ENCODE measurements at regions not wholly inside any gene's neighbourhood (a gene's known extent, or its start where the extent isn't known, plus 50 kb on each side); places are given as distances from the start of the nearest gene placed in this dataset.
A peak's percentile ranks its signal among the peaks of the same experiment; 100 is the strongest.

DNA sequence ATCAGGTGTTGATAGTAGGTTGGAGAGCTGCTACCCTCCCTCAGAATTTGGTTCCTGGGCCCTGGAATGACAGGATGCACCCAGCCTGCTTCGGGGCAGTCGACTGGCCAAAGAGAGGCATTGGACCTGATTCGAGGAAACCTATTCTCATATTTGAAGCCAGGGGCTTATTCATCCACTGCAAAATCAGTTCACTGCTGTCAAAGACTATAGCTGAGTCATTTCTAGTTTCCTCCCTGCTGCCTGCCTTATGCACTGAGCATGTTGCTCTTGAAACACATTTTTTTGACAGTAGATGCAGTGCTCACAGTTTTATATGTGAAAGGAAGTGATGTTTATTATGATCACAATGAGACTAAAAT, 565.4 kb downstream of the ETS1 start:
- DNase-seq = no peak
- Mint-ChIP-seq H3K27me3 (ENCODE audit: low read depth) (no peaks in the 10 kb centered on the region), H3K4me1 (ENCODE audit: low read depth) (no peaks in the 10 kb centered on the region), H3K4me3 (no peak overlapping the region), H3K36me3 (ENCODE audit: insufficient read depth) (no peaks in the 10 kb centered on the region), H3K9me3 (no peaks in the 10 kb centered on the region)
- peak; percentile 82 to 86 for ATAC-seq

DNA sequence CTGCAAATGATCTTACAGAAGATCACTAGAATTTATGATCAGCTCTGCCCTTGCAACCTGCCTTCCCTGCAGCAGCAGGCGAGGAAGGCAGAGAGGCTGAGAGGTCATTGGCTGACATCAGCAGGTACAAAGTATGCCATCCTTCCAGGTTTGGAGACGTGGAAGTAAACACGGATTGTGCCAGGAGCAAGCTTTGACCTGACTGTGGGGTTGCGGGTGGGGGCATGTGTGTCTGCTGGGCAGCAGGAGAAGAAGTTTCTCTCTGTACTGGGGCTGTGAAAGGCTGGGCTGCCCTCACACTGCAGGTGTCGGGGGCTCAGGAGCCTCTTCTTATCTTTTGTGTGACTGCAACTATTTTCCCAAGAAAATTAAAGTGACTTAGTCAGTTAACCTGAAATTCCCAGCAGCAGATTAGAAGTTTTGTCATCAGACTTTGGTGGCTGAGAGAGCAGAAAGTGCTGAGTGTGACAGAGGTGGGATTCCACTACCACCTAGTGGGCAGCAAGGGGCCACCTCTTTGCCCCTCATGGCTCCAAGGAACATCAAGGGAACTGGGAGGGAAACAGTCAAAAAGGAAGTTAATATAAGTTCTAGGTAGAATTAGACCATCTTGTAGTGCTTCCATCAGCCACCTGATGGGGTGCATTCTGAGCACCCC, 565.9 kb downstream of the ETS1 start:
- Mint-ChIP-seq H3K27me3 (ENCODE audit: low read depth) (no peaks in the 10 kb centered on the region), H3K4me1 (ENCODE audit: low read depth) (no peaks in the 10 kb centered on the region), H3K36me3 (ENCODE audit: insufficient read depth) (no peaks in the 10 kb centered on the region), H3K9me3 (no peaks in the 10 kb centered on the region), H3K4me3 (no peak overlapping the region)
- ATAC-seq (peak in 1 of 2 donors; percentile 40), DNase-seq (no peak)

DNA sequence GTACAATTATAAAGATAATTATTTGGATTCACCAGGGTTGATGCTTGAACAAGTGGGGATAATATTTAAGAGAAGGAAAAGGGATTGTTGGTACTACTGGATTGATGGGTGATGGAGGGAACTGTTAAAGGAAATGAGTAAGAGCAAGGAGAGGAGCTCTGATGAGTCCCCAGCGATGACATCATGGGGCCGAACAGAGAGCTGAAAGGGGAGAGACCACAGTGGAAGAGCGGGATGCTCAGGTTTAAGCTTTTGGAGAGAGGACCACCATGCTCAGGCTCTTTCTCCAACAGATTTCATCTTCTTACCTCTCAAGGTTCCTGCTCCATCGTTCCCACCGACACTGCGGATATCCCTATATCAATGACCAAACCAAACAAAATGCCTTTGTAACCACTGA, 568.7 kb downstream of the ETS1 start:
- H3K4me1 Mint-ChIP-seq (ENCODE audit: low read depth) = no peaks in the 10 kb centered on the region
- no peak for DNase-seq
- no peaks in the 10 kb centered on the region for H3K9me3 Mint-ChIP-seq
- no peaks in the 10 kb centered on the region for H3K27me3 Mint-ChIP-seq (ENCODE audit: low read depth)
- H3K4me3 Mint-ChIP-seq = no peak overlapping the region
- no peaks in the 10 kb centered on the region for H3K36me3 Mint-ChIP-seq (ENCODE audit: insufficient read depth)
- ATAC-seq = no peak

DNA sequence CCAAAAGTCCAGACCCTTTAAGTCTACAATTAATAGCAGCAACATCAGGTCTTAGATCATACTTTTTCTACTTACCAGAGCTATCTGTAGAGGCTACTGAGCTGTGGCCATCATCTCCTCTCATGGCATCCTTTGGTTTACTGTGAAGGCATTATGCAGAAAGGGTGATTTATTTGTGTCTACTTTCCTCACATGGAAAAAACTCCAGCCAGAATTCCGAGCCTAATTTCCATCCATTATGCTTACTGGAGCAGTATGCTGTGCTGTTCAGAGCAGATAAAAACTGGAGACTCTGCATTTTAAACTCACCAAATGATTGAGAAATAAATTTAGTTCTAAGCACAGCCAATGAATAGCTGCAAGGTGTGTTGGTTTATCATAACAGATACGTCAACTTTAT, 581.8 kb downstream of the ETS1 start:
- H3K4me1 Mint-ChIP-seq (ENCODE audit: low read depth) = no peaks in the 10 kb centered on the region
- H3K27me3 Mint-ChIP-seq (ENCODE audit: low read depth) = peaks cover 49% of the 10 kb centered on the region
- H3K9me3 Mint-ChIP-seq = peaks cover 23% of the 10 kb centered on the region
- peaks cover 7% of the 10 kb centered on the region for H3K36me3 Mint-ChIP-seq (ENCODE audit: insufficient read depth)
- DNase-seq (no peak), ATAC-seq (no peak)
- H3K4me3 Mint-ChIP-seq = no peak overlapping the region

DNA sequence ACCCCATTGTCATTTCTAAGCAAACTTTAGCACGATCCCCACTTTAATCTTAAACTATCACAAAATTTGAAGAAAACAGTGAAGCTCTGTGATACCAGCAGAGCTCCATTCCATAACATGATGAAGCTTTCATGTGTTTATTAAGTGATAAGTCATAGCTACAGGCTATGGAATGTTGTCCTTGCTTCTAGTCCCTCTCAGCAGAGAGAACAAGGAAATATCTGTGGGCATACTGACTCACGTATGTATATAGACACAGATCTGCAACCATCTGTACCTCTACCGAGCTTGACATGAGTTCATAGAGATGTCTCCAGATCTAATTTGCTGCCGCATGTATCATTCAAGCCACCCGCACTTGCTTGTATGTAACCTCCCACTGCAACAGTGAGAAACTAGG, 588.9 kb downstream of the ETS1 start:
- H3K4me1 Mint-ChIP-seq (ENCODE audit: low read depth) = no peaks in the 10 kb centered on the region

DNA sequence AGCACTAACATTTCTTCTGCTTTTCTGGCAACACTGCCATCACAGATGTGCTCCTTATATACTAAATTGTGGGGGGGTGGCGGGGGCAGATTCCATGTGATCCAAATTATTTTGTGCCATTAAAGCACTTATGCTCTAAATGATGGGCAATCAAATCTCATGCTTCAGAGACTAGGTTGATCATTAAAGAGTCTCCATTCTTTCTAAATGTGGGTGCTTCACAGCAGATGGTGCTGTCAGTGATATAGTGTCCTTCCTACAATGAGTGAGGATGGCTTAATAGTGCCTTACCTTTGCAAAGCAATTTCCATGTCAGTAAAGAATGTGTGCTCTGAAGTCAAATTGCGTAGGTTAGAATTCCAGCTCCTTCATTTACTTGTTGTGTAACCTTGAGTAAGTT, 589.8 kb downstream of the ETS1 start:
- Mint-ChIP-seq H3K27me3 (ENCODE audit: low read depth) (peaks cover 41% of the 10 kb centered on the region), H3K36me3 (ENCODE audit: insufficient read depth) (peaks cover 1% of the 10 kb centered on the region), H3K4me1 (ENCODE audit: low read depth) (no peaks in the 10 kb centered on the region), H3K4me3 (no peak overlapping the region), H3K9me3 (no peaks in the 10 kb centered on the region)
- no peak for DNase-seq
- ATAC-seq = no peak

More for the DNA sequence above, 588.9 kb downstream of the ETS1 start:
- ATAC-seq = no peak
- H3K27me3 Mint-ChIP-seq (ENCODE audit: low read depth) = peaks cover 45% of the 10 kb centered on the region
- H3K4me3 Mint-ChIP-seq = no peak overlapping the region
- no peaks in the 10 kb centered on the region for H3K9me3 Mint-ChIP-seq
- DNase-seq = no peak
- H3K36me3 Mint-ChIP-seq (ENCODE audit: insufficient read depth) = peaks cover 1% of the 10 kb centered on the region

DNA sequence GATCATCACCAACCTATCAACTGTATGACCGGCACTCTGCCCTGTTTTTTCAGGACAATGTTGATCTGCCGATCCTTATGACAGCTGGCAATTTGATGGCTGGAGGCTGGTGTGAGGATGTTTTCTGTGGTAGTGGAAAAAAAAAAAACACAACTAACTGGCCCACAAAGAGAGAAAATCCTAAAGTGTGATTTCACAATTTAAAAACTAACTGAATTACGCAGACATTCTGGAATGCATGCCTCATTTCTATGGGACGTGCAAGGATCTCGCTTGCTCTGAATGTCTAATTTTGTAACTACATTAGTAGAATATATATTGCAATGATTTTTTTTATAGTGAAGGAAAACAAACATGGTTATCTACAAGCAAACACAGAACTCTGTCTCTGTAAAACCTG, 590.5 kb downstream of the ETS1 start:
- no peaks in the 10 kb centered on the region for H3K4me1 Mint-ChIP-seq (ENCODE audit: low read depth)
- H3K9me3 Mint-ChIP-seq = no peaks in the 10 kb centered on the region
- H3K4me3 Mint-ChIP-seq = no peak overlapping the region
- ATAC-seq = no peak
- no peaks in the 10 kb centered on the region for H3K36me3 Mint-ChIP-seq (ENCODE audit: insufficient read depth)
- H3K27me3 Mint-ChIP-seq (ENCODE audit: low read depth) = peaks cover 35% of the 10 kb centered on the region
- DNase-seq = no peak

DNA sequence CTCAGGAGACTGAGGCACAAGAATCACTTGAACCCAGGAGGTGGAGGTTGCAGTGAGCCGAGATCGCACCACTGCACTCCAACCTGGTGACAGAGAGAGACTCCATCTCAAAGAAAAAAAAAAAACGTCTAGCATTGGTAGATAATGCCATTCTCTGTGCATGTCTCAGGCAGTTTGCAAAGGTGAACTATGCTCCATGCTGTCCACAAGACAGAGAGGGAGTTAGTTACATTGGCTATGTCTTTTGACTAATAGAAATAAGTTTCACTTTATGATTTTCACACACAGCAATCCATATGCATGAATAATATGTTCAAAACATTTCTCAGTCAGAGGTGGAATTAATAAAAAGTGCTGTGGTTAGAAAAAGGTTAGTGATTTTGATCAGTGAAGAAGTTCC, 591.4 kb downstream of the ETS1 start:
- DNase-seq (no peak), ATAC-seq (no peak)
- no peak overlapping the region for H3K4me3 Mint-ChIP-seq
- no peaks in the 10 kb centered on the region for H3K36me3 Mint-ChIP-seq (ENCODE audit: insufficient read depth)
- H3K4me1 Mint-ChIP-seq (ENCODE audit: low read depth) = no peaks in the 10 kb centered on the region
- H3K27me3 Mint-ChIP-seq (ENCODE audit: low read depth) = peaks cover 32% of the 10 kb centered on the region
- no peaks in the 10 kb centered on the region for H3K9me3 Mint-ChIP-seq

DNA sequence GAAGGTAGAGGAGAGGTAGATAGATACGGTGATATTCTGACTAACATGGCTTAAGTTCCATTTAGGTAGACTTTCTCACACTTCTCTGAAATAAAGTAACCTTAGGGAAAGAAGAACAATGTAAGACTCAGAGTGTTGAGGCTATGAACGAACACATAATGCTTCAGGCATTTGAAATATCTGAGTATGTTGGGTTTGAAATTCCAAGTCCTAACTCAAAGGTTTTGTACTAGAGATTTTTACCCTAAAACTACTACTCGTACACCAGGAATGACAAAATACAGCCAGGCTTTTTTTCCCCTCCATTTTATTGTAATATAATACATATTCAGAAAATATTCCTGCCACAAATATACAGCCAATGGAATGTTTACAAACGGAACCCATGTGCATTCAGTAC, 592.6 kb downstream of the ETS1 start:
- no peaks in the 10 kb centered on the region for H3K36me3 Mint-ChIP-seq (ENCODE audit: insufficient read depth)
- H3K4me3 Mint-ChIP-seq = no peak overlapping the region
- H3K9me3 Mint-ChIP-seq = no peaks in the 10 kb centered on the region
- no peaks in the 10 kb centered on the region for H3K4me1 Mint-ChIP-seq (ENCODE audit: low read depth)
- no peak for ATAC-seq
- DNase-seq = no peak
- H3K27me3 Mint-ChIP-seq (ENCODE audit: low read depth) = peaks cover 39% of the 10 kb centered on the region

DNA sequence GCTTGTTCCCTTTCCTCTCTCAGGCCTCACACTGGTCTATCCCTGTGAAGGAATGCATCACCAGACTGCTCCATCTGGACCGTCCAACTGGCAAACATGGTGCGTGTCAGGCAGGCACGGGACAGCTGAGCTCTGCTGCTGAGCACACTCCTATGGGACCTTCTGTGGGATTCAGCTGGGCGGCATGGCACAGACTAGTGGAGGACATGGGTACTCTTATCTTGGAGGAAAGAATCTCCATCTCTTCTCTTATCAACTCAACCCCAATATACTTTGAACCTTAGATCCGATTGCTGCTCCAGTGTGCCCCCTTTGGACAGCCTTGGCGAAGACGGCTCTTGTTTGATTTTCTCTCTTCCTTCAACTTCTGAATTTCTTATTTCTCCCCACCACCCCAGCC, 593.6 kb downstream of the ETS1 start:
- Mint-ChIP-seq H3K4me1 (ENCODE audit: low read depth) (no peaks in the 10 kb centered on the region), H3K36me3 (ENCODE audit: insufficient read depth) (no peaks in the 10 kb centered on the region), H3K9me3 (no peaks in the 10 kb centered on the region), H3K4me3 (no peak overlapping the region), H3K27me3 (ENCODE audit: low read depth) (peaks cover 43% of the 10 kb centered on the region)
- DNase-seq (no peak), ATAC-seq (no peak)

DNA sequence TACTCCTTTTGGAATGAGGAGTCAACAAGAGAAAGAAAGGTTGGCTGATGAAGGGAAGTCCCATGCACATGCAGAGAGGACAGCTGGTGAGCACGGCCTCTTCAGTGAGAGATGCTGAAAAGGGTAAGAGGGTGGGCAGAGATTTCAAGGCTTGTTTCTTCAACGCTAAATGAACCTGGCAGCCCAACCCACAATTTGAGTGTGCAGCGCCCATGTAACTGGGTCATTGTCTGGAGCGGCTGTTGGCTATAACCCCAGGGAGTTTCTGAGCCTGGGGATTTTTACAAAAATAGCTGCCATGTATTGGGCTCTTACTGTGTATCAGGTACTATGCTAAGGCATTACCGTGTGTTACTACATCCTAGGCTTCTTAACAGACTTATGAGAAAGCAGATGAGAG, 594.1 kb downstream of the ETS1 start:
- DNase-seq = no peak
- H3K9me3 Mint-ChIP-seq = no peaks in the 10 kb centered on the region

DNA sequence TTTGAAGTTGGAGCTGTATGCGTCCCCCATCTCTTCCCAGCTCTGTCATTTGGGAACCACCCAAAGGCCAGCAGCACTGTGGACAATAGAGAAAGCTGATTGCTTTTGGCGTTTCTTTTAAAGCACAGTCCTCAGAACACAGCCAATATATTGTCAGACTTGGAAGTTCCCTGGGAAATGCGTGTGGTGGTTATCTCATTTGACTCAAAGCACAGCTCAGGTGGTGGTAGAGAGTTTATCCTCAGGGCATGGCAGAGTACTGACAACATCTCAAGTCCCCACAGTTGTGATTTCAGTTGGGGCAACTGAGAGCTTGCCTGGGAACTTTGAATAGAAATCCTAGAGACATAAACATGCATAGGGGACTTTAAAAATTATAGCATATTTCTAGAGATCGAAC, 601.3 kb downstream of the ETS1 start:
- ATAC-seq (no peak), DNase-seq (no peak)
- H3K9me3 Mint-ChIP-seq = peaks cover 14% of the 10 kb centered on the region
- H3K36me3 Mint-ChIP-seq (ENCODE audit: insufficient read depth) = no peaks in the 10 kb centered on the region
- H3K4me3 Mint-ChIP-seq = no peak overlapping the region
- H3K27me3 Mint-ChIP-seq (ENCODE audit: low read depth) = peaks cover 20% of the 10 kb centered on the region
- no peaks in the 10 kb centered on the region for H3K4me1 Mint-ChIP-seq (ENCODE audit: low read depth)

More for the DNA sequence above, 594.1 kb downstream of the ETS1 start:
- Mint-ChIP-seq H3K4me3 (no peak overlapping the region), H3K4me1 (ENCODE audit: low read depth) (no peaks in the 10 kb centered on the region), H3K27me3 (ENCODE audit: low read depth) (peaks cover 40% of the 10 kb centered on the region), H3K36me3 (ENCODE audit: insufficient read depth) (no peaks in the 10 kb centered on the region)
- no peak for ATAC-seq

DNA sequence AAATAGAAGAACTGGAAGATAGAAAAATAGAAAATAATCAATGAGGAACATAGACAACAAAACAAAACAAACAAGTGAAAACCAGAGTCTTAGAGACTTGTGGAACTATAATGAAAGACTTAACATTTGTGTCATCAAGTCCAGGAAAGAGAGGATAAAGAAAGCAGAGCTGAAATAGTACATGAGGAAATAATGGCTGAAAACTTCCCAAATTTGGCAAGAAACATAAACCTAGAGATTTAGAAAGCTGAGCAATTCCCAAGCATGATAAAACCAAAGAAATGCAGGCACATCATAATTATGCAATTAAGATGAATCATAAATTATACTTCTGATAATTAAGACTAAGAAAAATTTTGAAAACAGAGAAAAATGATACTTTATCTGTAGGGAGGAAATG, 614.5 kb downstream of the ETS1 start:
- peaks cover 8% of the 10 kb centered on the region for H3K9me3 Mint-ChIP-seq
- H3K27me3 Mint-ChIP-seq (ENCODE audit: low read depth) = peaks cover 25% of the 10 kb centered on the region
- DNase-seq (no peak), ATAC-seq (no peak)
- no peaks in the 10 kb centered on the region for H3K36me3 Mint-ChIP-seq (ENCODE audit: insufficient read depth)
- H3K4me1 Mint-ChIP-seq (ENCODE audit: low read depth) = no peaks in the 10 kb centered on the region
- no peak overlapping the region for H3K4me3 Mint-ChIP-seq

DNA sequence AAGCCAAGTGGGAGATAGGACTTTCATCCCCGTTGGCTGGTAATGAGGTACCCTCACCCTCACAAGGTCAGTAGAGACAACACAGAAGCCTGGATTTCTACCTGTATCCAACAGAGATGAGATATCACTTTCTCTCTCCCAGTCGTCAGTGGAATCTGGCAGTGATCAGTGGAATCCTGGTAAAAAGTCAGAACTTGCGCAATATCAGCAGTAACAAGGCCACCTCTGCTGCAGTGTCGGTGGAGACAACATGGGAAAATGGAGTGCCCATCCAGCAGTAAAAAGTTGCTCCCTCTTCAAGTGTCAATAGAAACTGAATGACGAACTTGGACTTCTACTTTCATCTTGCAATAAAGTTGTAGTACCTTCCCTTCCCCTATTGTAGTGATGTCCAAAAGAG, 615.9 kb downstream of the ETS1 start:
- DNase-seq = no peak
- H3K4me3 Mint-ChIP-seq = no peak overlapping the region
- ATAC-seq = no peak
- peaks cover 25% of the 10 kb centered on the region for H3K27me3 Mint-ChIP-seq (ENCODE audit: low read depth)
- no peaks in the 10 kb centered on the region for H3K36me3 Mint-ChIP-seq (ENCODE audit: insufficient read depth)
- no peaks in the 10 kb centered on the region for H3K4me1 Mint-ChIP-seq (ENCODE audit: low read depth)
- no peaks in the 10 kb centered on the region for H3K9me3 Mint-ChIP-seq

DNA sequence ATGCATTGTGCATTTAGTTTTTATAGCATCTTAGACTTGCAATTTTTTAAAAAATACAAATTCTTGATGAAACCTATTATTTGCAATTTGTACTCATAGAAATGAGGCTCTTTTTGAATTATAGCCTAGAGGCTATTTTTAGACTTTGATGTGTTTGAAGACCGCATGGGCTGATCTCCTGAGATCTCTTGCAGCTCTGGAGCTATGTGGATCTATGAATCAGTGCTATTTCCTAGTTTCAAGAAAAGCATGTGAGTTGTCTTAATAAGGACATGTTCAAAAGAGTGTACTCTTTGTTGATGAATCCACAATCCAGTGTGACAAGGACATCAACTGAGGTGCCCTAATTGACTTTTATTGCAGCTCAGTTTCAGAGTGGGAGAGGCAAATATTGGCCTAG, 620.5 kb downstream of the ETS1 start:
- H3K4me1 Mint-ChIP-seq (ENCODE audit: low read depth) = no peaks in the 10 kb centered on the region
- no peaks in the 10 kb centered on the region for H3K36me3 Mint-ChIP-seq (ENCODE audit: insufficient read depth)
- H3K27me3 Mint-ChIP-seq (ENCODE audit: low read depth) = peaks cover 29% of the 10 kb centered on the region
- no peak overlapping the region for H3K4me3 Mint-ChIP-seq
- no peak for DNase-seq
- no peak for ATAC-seq
- H3K9me3 Mint-ChIP-seq = no peaks in the 10 kb centered on the region
